ENCODE measurements at regions not wholly inside any gene's neighbourhood (a gene's known extent, or its start where the extent isn't known, plus 50 kb on each side); places are given as distances from the start of the nearest gene placed in this dataset.
"Not testable (repeated sequence)": the region's sequence is repeated elsewhere in the genome, so short reads cannot be mapped to it uniquely, and the experiment has no call there.

GRCh38 chr5:108686676-108687075, 61.0 kb upstream of the FER start:
- peaks cover 0 to 8% (median 0%) of the 10 kb centered on the region in 4 donors for H3K4me1 ChIP-seq
- no peak for TF ChIP-seq CTCF (IDR thresholded peaks at IDR 0.05)
- TF ChIP-seq POLR2AphosphoS5 (IDR thresholded peaks at IDR 0.05): no peak
- no peak for TF ChIP-seq POLR2A (IDR thresholded peaks at IDR 0.05)
- TF ChIP-seq EP300 (IDR thresholded peaks at IDR 0.05): no peak
- WGBS, 2 donors: 31 to 55% methylated on average over 1 of the region's 1 CpG
- H3K27me3 ChIP-seq: no peaks in the 10 kb centered on the region
- H3K27ac ChIP-seq: no peak overlapping the region
- no peaks in the 10 kb centered on the region for H3K9me3 ChIP-seq
- intact Hi-C loops (cut with DNase I): loop anchor here (10.0 kb wide), 1 partner anchor 738 kb away; no protein-coding TSS in a partner anchor
- H3K4me3 ChIP-seq: no peak overlapping the region
- H3K36me3 ChIP-seq: no peaks in the 10 kb centered on the region
- DNase-seq: no peak

GRCh38 chr5:108685448-108686216, 62.1 kb upstream of the FER start:
- H3K4me1 ChIP-seq, H3K9me3 ChIP-seq, DNase-seq, H3K27ac ChIP-seq, H3K4me3 ChIP-seq, H3K36me3 ChIP-seq, H3K27me3 ChIP-seq: not testable (repeated sequence)
- 24 to 61% methylated on average over 19 of the region's 19 CpGs for WGBS, 2 donors
- intact Hi-C loops (cut with DNase I): loop anchor here (10.0 kb wide), 1 partner anchor 739 kb away; no protein-coding TSS in a partner anchor

GRCh38 chr5:108681079-108681921, 66.4 kb upstream of the FER start:
- WGBS, 2 donors: 32% methylated on average over 5 of the region's 5 CpGs
- DNase-seq: no peak
- H3K9me3 ChIP-seq: no peaks in the 10 kb centered on the region
- H3K36me3 ChIP-seq: no peaks in the 10 kb centered on the region
- H3K4me1 ChIP-seq: no peaks in the 10 kb centered on the region
- H3K4me3 ChIP-seq: peak overlapping the region in 1 of 4 donors; percentile 28
- peak overlapping the region; percentile 44 to 75 (median 50) for H3K27ac ChIP-seq
- intact Hi-C loops (cut with DNase I): loop anchor here (2.0 to 10.0 kb wide), 3 partner anchors 46 to 744 kb away; no protein-coding TSS in a partner anchor
- H3K27me3 ChIP-seq: no peaks in the 10 kb centered on the region
- peak; percentile 69 to 90 (median 84) for TF ChIP-seq CTCF (IDR thresholded peaks at IDR 0.05)
- no peak for TF ChIP-seq POLR2A (IDR thresholded peaks at IDR 0.05)
- TF ChIP-seq EP300 (IDR thresholded peaks at IDR 0.05): no peak
- TF ChIP-seq POLR2AphosphoS5 (IDR thresholded peaks at IDR 0.05): peak in 2 of 4 donors; percentile 17 to 41

- Histone ChIP-seq H3K4me3 (no peak overlapping the region), H3K9me3 (no peaks in the 10 kb centered on the region), H3K36me3 (no peaks in the 10 kb centered on the region), H3K4me1 (no peaks in the 10 kb centered on the region), H3K27me3 (no peaks in the 10 kb centered on the region), H3K27ac (no peak overlapping the region)
- TF ChIP-seq EP300 (IDR thresholded peaks at IDR 0.05): no peak
- no peak for TF ChIP-seq CTCF (IDR thresholded peaks at IDR 0.05)
- TF ChIP-seq POLR2A (IDR thresholded peaks at IDR 0.05): no peak
- no peak for TF ChIP-seq POLR2AphosphoS5 (IDR thresholded peaks at IDR 0.05)
- no peak for DNase-seq
- WGBS, 2 donors: 86 to 88% methylated on average over 4 of the region's 4 CpGs
- intact Hi-C loops (cut with DNase I): no loop called here
Observed at GRCh38 chr5:108678091-108678490, 69.6 kb upstream of the FER start.

- WGBS, 2 donors: 95 to 96% methylated on average over 5 of the region's 5 CpGs
- no peak for DNase-seq
Observed at GRCh38 chr5:108675736-108676135, 72.0 kb upstream of the FER start.

More at GRCh38 chr5:108675736-108676135, 72.0 kb upstream of the FER start:
- intact Hi-C loops (cut with DNase I): no loop called here
- H3K36me3 ChIP-seq: no peaks in the 10 kb centered on the region
- H3K27ac ChIP-seq: no peak overlapping the region
- no peak for TF ChIP-seq POLR2A (IDR thresholded peaks at IDR 0.05)
- TF ChIP-seq EP300 (IDR thresholded peaks at IDR 0.05): no peak
- no peak for TF ChIP-seq CTCF (IDR thresholded peaks at IDR 0.05)
- no peak for TF ChIP-seq POLR2AphosphoS5 (IDR thresholded peaks at IDR 0.05)
- no peaks in the 10 kb centered on the region for H3K9me3 ChIP-seq
- no peaks in the 10 kb centered on the region for H3K27me3 ChIP-seq
- H3K4me1 ChIP-seq: no peaks in the 10 kb centered on the region
- H3K4me3 ChIP-seq: no peak overlapping the region
